ENCODE measurements at regions not wholly inside any gene's neighbourhood (a gene's known extent, or its start where the extent isn't known, plus 50 kb on each side); places are given as distances from the start of the nearest gene placed in this dataset.

- DNase-seq (ENCODE audit: low spot score): no peak
Measured at GRCh38 chr15:94053626-94054025, 177.7 kb upstream of the MCTP2 start.

- no peak for DNase-seq (ENCODE audit: low spot score)
Measured at GRCh38 chr15:94052711-94053110, 178.7 kb upstream of the MCTP2 start.

GRCh38 chr15:94047566-94047965 is 183.8 kb upstream of the MCTP2 start:
- DNase-seq (ENCODE audit: low spot score): no peak

- DNase-seq (ENCODE audit: low spot score): peak; percentile 64
Measured at GRCh38 chr15:94042180-94042928, 189.0 kb upstream of the MCTP2 start.

- no peak for DNase-seq (ENCODE audit: low spot score)
Measured at GRCh38 chr15:94041746-94042145, 189.6 kb upstream of the MCTP2 start.

GRCh38 chr15:94040541-94041248 is 190.7 kb upstream of the MCTP2 start:
- no peak for DNase-seq (ENCODE audit: low spot score)

- DNase-seq (ENCODE audit: low spot score): no peak
Measured at GRCh38 chr15:94036156-94036555, 195.2 kb upstream of the MCTP2 start.

GRCh38 chr15:94033683-94034020 is 197.7 kb upstream of the MCTP2 start:
- DNase-seq (ENCODE audit: low spot score): no peak

GRCh38 chr15:94033014-94033682 is 198.2 kb upstream of the MCTP2 start:
- no peak for DNase-seq (ENCODE audit: low spot score)

GRCh38 chr15:94032571-94032970 is 198.8 kb upstream of the MCTP2 start:
- no peak for DNase-seq (ENCODE audit: low spot score)

- DNase-seq (ENCODE audit: low spot score): no peak
Measured at GRCh38 chr15:94031072-94031471, 200.3 kb upstream of the MCTP2 start.

- DNase-seq (ENCODE audit: low spot score): no peak
Measured at GRCh38 chr15:94029495-94029894, 201.9 kb upstream of the MCTP2 start.

GRCh38 chr15:94028809-94029208 is 202.6 kb upstream of the MCTP2 start:
- DNase-seq (ENCODE audit: low spot score): no peak

- no peak for DNase-seq (ENCODE audit: low spot score)
Measured at GRCh38 chr15:94028121-94028520, 203.2 kb upstream of the MCTP2 start.

GRCh38 chr15:94027581-94027980 is 203.8 kb upstream of the MCTP2 start:
- DNase-seq (ENCODE audit: low spot score): no peak

- DNase-seq (ENCODE audit: low spot score): peak; percentile 64
Measured at GRCh38 chr15:94026458-94027304, 204.7 kb upstream of the MCTP2 start.

GRCh38 chr15:94023531-94023930 is 207.8 kb upstream of the MCTP2 start:
- peak; percentile 48 for DNase-seq (ENCODE audit: low spot score)

- DNase-seq (ENCODE audit: low spot score): no peak
Measured at GRCh38 chr15:94021621-94022320, 209.6 kb upstream of the MCTP2 start.

- DNase-seq (ENCODE audit: low spot score): no peak
Measured at GRCh38 chr15:94019062-94019461, 212.3 kb upstream of the MCTP2 start.

- DNase-seq (ENCODE audit: low spot score): no peak
Measured at GRCh38 chr15:94015324-94015723, 216.0 kb upstream of the MCTP2 start.
